GM18507 (cell line): ENCODE measurements at regions not wholly inside any gene's neighbourhood (a gene's known extent, or its start where the extent isn't known, plus 50 kb on each side); places are given as distances from the start of the nearest gene placed in this dataset.

Experiments
- DNase-seq: peaks from one replicate; pipeline ENCODE4 v3.0.0; 2011; ENCODE audit warnings: low read depth; ENCODE audit not compliant: insufficient read length; ENCODE audit errors: extremely low spot score
- FAIRE-seq: peaks from 2 replicates; lab custom pipeline; 2011; peaks lifted over from hg19 to GRCh38; lab: Jason Lieb, UNC

DNA sequence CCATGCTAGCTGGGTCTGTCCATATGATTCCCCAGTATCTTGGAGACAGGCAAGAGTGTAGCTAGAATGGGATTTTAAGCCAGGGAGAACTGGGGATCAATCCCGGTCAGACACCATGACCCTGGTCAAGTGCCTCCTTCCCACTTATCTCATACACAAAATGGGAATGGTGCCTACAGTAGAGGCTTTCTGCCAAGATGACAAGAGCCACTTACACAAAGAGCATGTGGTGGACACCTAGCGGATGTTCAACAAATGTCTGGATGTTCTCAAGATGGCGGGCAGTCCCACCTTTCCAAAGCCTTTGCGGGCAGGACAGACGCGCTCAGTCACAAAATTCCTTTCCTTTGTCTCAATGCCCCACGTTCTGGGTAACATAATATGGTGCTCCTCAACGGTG, 57.3 kb downstream of the MAF start:
- DNase-seq, result no peak
- no peak for FAIRE-seq

DNA sequence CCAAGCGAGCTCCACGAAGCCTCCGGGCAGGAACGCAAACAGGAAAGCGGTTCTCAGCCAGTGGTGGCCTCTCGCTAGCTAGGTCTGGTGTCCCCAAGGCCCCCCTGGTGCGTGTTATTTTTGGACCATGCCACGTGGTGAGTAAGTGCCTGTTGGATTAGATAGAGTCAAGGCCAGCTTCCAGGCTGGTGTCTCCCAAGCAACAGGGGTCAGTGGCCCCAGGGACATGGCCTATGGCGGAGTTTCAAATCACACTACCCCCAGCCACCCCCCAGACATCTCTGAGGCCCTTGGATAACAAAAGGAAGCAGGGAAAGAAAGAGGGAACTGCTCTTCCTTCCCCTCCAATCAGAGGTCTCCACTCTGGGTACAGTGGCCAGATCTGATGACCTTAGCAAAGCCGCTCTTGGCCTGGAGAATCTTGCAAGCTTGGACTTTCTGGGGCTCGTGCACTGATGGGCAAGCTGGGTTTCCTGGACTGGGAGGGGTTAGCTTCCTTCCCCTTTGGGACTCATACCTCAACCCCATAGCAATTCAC, 58.2 kb downstream of the MAF start:
- FAIRE-seq, result no peak
- DNase-seq, result no peak

DNA sequence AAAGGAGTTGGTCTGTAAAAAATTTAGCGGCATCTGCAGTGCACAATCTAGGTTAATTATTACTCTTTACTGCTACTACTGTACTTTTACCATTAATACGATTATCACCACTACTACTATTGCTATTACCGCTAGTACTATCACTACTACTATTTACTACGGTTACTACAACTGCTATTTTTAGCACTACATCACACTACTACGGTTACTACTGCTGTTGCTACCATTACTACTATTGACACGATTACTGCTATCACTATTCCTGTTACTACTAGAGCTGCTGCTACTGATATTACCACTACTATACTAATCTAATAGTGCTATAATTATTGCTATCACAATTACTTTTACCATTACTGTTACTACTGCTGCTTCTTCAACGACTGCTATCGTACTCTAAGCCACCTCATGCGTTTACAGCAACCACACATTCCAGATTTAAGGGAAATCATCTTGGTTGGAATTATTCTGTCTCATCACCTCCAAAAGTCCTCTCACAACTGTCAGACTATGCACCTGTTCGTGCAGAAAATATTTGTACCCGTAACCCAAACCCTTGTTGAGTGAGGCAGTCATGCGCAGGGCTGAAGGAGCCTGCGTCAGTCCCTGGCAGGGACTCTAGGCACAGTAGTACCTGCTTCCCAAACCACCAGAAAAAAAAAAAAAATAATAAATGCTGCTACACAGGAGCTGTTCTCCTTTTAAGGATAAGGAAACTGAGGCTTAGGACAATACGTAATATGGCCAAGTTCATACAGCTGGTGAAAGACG, 59.5 kb downstream of the MAF start:
- FAIRE-seq (no peak), DNase-seq (no peak)

DNA sequence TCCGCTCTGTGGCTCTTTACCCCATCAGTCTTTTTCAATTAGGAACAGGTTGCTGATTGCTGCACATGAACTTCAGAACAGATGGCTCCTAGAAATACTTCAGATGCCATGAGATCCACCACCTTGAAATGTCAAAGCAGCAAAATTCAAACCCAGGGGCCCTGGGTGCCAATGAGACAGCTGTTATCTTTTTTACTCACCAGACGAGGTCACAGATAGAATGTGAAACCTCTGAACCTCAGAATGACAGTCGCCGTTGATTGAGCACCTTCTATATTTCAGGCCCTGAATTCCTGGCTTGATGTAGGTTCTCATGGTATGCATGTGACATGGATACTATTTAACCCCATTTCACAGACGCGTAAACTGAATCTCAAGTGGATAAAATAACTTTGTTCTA, 63.0 kb downstream of the MAF start:
- FAIRE-seq, result no peak
- DNase-seq, result no peak

DNA sequence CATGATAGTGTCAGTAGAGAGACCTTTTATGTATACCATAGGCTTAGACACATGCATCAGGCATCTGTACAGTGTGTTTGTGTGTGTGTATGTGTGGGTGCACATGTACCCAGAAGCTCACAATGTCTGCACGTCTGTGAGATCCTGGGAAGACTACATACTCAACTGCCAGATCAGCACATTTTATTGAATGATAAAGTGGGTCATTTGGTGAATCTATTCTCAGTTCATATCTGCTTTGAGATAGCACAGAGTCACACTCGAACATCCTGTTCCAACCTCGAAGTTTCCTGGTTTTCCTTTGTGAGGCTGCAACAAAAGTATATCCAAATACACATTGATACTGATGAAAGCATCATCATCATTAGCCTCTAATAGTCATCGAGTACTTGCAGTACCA, 63.6 kb downstream of the MAF start:
- no peak for DNase-seq
- FAIRE-seq, result no peak

DNA sequence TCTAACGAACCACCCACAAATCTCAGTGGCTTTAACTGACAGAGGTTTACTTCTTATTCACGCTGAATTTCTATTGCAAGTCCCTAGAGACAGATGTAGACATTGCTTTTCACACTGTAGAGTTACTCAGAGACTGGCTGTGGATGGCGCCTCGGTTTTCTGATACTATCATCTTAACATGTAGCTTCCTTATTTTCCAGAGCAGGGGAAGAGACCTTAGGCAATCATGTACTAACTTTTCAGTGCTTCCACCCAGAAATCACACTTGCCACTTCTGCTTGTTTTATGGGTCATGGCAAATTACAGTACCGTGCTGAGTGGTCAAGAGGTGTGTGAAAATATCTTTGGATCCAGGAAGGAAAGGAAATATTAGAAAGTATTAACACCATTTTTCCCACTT, 65.4 kb downstream of the MAF start:
- DNase-seq (no peak), FAIRE-seq (no peak)

DNA sequence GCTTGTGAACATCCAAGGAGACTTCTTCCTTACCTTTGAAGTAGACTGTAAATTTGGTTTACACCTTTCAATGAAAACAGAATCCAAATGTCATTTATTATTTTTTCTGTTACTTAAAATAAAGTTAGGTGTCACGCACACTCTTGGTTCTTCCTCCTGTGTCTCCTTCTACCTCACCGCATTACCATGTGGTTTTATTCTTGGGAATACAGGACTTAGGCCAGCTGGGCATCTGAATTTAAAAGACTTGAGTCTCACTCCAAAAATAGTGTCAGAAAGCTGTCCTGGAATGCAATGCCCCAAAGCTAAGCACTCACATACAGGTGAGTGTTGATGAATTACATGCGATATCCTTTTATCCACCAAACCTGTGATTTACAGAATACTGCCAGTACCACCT, 66.4 kb downstream of the MAF start:
- no peak for FAIRE-seq

DNA sequence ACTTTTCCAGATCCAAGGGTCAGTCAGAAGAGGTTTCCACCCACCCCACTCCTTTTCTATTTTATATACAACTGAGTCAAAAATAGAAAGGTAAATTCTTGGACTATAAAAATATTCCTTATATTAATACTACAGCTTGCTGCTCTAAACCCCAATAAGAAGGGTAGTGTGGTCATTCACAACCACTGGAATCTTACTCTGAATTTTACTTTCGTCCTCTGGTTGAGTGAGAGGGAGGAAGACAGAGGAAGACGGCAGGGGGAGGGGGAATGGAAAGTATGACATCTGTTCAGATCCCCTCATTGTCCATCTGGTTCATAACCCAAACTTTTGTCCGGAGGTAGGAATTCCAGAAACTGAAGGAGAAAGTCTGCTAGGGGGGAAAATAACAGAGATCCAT, 67.2 kb downstream of the MAF start:
- no peak for DNase-seq
- no peak for FAIRE-seq

More for the DNA sequence above, 66.4 kb downstream of the MAF start:
- no peak for DNase-seq

DNA sequence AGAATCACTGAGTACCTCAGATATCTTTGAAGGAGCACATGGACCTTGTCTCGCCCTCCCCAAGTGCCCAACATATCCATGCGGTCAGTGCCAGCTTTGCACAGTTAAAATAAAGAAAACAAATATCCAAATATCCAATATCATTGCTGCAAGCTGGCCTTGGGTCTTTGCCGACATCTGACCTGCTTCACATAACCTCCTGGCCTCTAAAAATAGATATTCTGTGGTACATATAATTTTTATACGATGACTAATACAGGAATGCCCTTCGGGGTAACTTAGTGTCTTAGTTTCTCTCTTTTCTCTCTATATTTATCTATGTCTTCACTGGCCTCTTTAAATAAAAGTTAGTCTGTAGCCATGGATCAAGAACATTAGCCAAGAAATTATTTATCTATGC, 67.8 kb downstream of the MAF start:
- FAIRE-seq (no peak), DNase-seq (no peak)

DNA sequence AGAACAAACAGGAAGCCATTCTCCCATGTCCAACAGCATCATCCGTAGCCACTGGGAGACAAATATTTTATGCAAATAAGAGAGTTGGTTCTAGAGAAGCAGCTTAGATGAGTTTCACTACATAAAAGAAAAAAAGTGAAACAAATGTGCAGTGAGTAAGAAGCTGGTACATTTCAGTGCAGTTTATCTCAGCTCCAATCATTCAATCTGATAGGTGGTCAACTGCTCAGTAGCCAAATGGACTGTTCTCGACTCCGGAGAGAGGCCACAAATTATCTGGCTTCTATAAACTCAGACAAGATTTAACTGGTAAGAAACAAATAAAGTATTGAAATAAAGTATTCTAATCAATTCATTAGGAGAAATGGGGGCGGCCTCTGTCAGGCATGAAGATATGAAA, 68.3 kb downstream of the MAF start:
- FAIRE-seq (no peak), DNase-seq (no peak)

DNA sequence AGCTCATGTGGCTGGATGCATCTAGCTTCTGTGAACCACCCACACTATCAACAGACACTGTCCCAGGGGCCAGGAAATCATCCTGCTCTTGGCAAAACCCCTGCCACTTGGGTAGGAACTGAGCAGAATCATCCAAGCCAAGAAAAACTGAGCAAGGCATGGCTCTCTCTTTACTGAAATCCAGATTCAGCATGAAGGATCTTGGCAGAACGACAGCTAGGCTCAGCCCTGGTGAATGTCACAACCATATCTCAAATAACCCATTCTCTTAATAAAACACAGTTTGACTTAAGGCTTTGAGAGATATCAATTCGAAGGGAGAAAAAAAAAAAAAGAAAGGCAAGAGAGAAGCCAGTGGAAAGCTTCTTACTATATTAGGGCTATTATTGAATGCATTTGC, 72.2 kb downstream of the MAF start:
- DNase-seq, result no peak
- FAIRE-seq, result no peak

DNA sequence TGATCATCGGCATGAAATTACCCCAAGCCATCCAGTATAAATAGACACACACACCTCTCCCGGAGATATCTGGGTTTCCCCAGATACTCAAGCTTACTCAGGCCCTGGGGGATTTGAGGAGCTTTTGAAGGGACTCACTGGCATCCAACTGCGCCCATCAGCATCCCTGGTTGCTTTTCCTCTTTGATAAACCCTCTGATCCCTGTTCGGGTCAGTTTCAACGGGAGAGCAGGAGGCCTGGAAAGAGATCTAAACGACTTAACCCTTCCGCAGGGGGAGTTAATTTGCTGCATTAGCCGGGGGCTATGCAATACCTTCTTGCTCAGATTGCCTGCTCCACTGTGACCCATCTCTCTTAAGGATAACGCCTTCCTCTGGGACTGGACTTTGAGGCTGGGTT, 76.6 kb downstream of the MAF start:
- no peak for FAIRE-seq
- no peak for DNase-seq

DNA sequence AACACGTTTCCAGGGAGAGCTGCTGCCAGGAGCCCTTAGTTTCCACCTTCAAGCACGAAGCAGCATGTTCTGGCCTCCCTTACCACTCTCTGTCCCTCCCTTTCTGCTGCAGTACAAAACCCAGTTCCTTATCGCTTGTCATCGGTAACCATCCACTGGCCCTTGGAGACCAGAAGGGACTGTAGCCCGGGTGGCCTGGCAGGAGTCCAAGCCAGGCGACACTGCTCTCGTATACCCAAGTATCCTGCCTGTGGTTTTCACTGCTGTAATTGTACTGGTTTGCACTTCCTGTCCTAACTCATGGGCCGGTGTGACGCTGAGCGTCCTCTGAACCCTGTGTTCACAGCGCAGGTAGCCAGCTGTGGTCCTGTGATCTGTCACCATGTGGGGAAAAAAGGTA, 81.1 kb downstream of the MAF start:
- DNase-seq (no peak), FAIRE-seq (no peak)

DNA sequence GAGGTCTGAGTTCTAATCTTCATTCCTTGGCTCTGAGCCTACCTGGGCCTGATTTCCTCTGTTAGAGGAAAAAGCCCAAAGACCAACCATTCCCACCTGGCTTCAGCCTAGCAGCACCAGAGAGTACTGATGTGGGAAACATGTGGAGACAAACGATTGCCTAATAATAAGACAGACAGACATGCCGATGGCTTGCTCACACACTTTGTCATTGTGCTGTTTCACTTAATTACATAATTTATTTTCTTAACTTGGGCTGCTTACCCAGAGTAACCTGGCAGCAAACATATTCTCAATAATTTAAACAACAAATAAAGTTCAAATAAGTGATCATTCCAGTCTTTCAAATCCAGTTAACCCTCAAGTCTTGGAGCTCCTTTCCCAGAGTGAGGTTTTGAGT, 83.4 kb downstream of the MAF start:
- FAIRE-seq (no peak), DNase-seq (no peak)

DNA sequence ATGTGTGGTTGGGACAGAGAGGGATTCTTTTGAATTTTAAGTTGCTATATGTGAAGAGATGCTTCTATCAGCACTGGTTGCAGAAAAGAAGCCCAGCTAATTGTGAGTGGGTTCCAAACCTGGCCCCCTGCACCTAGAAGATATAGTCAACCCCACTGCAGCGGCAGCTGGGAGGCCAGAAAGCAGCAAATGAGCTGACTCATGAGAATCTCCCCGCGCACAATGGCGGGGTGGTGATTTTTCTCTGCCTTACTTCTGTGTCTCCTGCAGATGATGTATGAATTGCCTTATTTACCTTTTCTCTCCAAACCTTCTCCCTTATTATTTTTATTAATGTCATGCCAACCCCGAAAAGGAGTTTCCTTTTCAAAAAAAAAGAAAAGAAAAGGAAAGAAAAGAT, 89.7 kb downstream of the MAF start:
- DNase-seq, result no peak
- no peak for FAIRE-seq

DNA sequence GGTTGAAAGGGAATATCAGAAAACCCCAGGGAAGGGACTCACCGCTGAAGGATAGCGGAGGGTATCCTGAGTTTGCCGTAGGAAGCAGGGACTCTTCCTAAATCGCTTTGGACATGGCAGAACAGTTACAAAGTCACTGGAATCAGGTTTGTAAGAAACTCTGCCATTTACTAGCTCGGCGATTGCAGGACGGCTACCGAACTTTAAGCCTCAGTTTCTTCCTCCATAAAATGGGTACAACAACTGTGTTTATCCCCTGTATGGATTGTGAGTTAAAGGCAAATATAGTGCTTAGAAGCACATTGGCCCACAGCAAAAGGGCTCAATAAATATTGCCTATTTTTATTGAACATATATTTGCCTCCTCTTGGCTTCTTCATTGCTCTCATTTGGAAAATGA, 90.6 kb downstream of the MAF start:
- DNase-seq, result no peak
- FAIRE-seq, result no peak

DNA sequence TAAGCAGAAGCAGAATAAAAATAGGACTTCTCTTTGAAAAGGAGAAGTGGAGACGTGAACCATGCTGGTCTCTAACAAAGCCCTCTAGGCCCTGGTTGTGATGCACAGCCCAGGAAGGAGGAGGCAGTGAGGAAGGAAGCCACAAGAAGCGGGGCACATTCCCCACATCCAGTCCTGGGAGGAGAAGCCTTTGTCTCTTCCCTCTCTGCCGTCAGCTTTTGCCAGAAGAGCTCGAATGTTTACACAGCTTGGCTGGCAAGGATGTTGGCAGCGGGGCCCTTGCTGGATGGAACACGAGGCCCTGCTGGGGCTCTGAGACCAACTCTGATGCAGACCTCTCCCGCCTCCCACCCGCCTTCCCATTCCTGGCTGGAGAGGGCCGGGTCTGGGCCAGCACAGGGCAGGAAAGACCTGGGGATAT, 91.3 kb downstream of the MAF start:
- FAIRE-seq, result no peak
- no peak for DNase-seq

DNA sequence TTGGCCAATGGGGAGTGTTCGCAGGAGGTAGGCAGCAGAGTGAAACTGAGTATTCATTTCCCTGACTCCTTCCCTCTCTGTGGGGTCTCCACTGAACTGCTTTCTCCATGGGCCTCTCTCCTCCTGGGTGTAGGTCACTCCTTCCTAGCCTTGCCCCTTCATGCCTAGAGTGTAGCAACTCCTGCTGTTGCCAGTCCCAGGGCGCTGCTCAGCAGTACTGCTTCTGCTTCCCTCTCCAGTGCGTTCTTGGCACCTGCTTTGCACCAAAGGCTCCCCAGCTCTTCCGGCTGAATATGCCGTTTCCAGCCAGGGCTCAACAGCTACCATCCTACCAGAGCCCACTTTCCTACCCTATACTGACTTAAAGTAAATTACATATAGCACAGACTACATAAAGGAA, 92.2 kb downstream of the MAF start:
- FAIRE-seq (no peak), DNase-seq (no peak)

DNA sequence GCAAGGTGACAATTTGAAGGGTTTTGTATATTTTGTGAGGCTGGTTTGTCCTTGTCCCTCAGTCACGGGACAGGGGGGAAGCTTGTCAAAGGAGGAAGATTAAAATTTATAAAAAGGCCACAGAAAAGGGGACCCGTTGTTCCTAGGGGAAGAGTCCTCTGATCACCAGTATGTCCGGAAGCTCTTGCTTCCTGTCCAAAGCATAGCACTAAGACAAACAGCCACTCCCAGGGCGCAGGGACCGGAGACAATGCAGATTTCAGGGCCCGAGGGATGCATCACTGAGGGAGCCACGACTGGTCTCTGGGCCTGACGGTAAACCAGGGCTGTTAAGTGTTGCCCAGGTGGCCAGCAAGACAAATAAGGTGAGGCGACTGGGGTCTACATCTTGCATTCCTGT, 95.2 kb downstream of the MAF start:
- no peak for DNase-seq
- no peak for FAIRE-seq

DNA sequence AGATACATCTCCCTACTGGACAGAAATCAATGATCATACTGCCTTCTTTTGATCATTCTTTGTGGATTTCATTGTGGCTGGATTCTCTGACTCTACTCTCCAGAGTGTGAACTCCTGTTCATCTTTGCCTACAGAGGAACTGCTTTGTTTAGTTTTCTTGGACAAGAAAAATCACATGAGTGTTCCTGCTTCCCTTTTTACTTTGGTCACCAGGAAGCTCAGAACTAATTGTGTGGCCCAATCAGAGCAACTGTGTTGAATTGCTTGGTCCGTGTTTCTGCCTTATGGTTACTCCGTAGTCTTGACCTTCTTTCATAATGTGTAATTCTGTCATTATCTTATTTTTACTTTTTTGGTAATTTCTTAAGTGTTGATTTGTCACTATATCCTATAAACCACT, 97.0 kb downstream of the MAF start:
- FAIRE-seq (no peak), DNase-seq (no peak)

DNA sequence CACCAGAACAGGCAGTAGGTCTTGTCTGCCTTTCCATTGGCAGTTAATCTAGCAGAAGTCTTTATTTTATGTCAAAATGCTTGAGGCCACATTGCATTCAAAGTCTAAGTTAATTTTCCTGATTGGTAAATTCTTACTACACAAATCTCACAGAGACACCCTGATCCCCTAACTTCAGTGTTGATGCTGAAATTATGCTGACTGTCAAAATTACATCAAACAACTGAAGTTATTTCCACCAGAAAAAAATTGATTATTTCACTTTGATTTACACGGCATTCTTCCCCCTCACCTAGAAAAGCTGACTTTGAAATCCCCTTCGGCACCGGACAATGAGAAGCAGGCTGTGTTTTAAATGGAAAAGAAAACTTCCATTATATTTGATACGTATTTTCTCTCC, 99.1 kb downstream of the MAF start:
- FAIRE-seq (no peak), DNase-seq (no peak)

DNA sequence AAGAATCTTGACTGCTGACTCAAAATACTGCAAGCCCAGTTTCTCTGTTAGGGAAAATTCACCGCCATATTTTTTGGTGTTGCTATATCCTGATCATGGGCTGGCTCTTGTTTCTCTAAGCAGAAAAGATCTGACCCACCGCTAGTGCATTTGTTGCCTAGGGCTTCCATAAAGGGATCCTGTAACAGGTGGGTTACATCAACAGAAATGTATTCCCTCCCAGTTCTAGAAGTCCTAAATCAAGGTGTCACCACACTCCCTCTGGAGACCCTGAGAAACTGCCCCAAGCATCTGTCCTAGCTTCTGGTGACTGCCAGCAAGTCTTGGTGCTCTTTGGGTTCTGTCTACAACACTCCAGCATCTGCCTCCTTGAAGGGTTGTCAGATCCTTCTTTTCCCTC, 99.7 kb downstream of the MAF start:
- DNase-seq (no peak), FAIRE-seq (no peak)
